ENCODE measurements at regions not wholly inside any gene's neighbourhood (a gene's known extent, or its start where the extent isn't known, plus 50 kb on each side); places are given as distances from the start of the nearest gene placed in this dataset.
"Not testable (repeated sequence)": the region's sequence is repeated elsewhere in the genome, so short reads cannot be mapped to it uniquely, and the experiment has no call there.

DNA sequence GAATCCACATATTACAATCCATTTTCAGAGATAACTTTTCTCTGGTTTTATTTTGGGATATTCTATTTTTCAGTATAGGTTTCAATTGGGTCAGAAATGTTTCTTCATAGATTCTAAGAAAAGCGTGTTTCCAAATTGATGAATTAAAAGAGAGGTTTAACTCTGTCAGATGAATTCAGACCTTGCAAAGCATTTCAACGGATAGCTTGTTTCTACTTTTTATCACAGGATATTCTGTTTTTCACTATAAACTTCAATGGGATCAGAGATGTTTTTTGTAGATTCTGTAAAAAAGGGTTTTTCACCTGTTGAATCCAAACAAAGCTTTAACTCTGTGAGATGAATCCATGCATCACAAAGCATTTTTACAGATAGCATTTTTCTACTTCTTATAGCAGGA is 1498.1 kb downstream of the UQCRFS1 start:
- Histone ChIP-seq H3K4me1 (no peaks in the 10 kb centered on the region), H3K27ac (no peak overlapping the region), H3K27me3 (no peaks in the 10 kb centered on the region), H3K4me3 (no peak overlapping the region), H3K36me3 (no peaks in the 10 kb centered on the region), H3K9me3 (peaks cover 0 to 19% (median 2%) of the 10 kb centered on the region in 4 donors)
- TF ChIP-seq, protein P1, sequence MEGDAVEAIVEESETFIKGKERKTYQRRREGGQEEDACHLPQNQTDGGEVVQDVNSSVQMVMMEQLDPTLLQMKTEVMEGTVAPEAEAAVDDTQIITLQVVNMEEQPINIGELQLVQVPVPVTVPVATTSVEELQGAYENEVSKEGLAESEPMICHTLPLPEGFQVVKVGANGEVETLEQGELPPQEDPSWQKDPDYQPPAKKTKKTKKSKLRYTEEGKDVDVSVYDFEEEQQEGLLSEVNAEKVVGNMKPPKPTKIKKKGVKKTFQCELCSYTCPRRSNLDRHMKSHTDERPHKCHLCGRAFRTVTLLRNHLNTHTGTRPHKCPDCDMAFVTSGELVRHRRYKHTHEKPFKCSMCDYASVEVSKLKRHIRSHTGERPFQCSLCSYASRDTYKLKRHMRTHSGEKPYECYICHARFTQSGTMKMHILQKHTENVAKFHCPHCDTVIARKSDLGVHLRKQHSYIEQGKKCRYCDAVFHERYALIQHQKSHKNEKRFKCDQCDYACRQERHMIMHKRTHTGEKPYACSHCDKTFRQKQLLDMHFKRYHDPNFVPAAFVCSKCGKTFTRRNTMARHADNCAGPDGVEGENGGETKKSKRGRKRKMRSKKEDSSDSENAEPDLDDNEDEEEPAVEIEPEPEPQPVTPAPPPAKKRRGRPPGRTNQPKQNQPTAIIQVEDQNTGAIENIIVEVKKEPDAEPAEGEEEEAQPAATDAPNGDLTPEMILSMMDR (IDR thresholded peaks at IDR 0.05): no peak
- TF ChIP-seq POLR2AphosphoS5 (IDR thresholded peaks at IDR 0.05): no peak
- no peak for TF ChIP-seq EP300 (IDR thresholded peaks at IDR 0.05)
- no peak for TF ChIP-seq POLR2A (IDR thresholded peaks at IDR 0.05)
- intact Hi-C loops (cut with DNase I): no loop called here
- 71 to 74% methylated on average over 2 of the region's 2 CpGs for WGBS, 2 donors
- no peak for DNase-seq

DNA sequence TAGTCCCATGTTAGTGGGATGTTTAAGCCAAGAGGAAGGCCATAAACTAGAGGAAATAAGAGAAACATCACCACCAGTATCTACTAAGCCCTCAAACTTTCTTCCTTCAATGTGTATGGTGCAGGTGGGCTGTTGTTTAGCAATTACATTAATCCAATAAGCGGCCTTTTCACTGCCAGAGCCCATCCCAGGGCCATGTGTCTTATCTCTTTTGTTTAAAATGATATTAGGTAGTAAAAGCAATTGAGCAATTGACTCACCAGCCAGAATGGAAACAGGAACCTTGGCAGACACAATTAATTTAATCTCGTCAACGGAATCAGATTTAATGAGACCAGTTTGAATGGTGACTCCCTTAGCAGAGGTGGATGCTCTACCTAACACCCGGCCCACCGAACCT is 1503.5 kb downstream of the UQCRFS1 start:
- WGBS, 2 donors: 78 to 80% methylated on average over 5 of the region's 5 CpGs
- no peak overlapping the region for H3K4me3 ChIP-seq
- H3K4me1 ChIP-seq: no peaks in the 10 kb centered on the region
- no peaks in the 10 kb centered on the region for H3K36me3 ChIP-seq
- TF ChIP-seq EP300 (IDR thresholded peaks at IDR 0.05): no peak
- TF ChIP-seq POLR2AphosphoS5 (IDR thresholded peaks at IDR 0.05): no peak
- TF ChIP-seq POLR2A (IDR thresholded peaks at IDR 0.05): no peak
- TF ChIP-seq, protein P1 (IDR thresholded peaks at IDR 0.05): no peak
- H3K27me3 ChIP-seq: no peaks in the 10 kb centered on the region
- H3K9me3 ChIP-seq: no peaks in the 10 kb centered on the region
- DNase-seq: no peak
- intact Hi-C loops (cut with DNase I): no loop called here
- no peak overlapping the region for H3K27ac ChIP-seq

DNA sequence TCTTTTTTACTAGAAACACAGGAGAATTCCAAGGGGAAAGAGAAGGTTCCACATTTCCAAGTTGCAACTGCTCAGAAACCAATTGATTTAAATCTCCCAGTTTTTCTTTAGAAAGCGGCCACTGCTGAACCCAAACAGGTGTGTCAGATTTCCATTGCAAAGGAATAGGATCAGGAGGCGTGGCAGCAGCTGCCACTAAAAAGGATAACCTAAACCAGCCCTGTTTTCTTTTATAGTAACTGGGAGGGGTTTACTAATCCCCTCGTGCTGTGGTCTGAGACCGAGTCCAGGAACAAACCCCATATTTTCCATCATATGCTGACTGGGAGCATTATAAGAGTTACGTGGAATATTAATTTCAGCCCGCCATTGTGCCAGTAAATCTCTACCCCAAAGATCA is 1504.0 kb downstream of the UQCRFS1 start:
- H3K4me1 ChIP-seq; H3K27ac ChIP-seq; H3K4me3 ChIP-seq; H3K27me3 ChIP-seq; intact Hi-C loops (cut with DNase I); DNase-seq; H3K36me3 ChIP-seq; H3K9me3 ChIP-seq: not testable (repeated sequence)
- 81 to 83% methylated on average over 6 of the region's 6 CpGs for WGBS, 2 donors

DNA sequence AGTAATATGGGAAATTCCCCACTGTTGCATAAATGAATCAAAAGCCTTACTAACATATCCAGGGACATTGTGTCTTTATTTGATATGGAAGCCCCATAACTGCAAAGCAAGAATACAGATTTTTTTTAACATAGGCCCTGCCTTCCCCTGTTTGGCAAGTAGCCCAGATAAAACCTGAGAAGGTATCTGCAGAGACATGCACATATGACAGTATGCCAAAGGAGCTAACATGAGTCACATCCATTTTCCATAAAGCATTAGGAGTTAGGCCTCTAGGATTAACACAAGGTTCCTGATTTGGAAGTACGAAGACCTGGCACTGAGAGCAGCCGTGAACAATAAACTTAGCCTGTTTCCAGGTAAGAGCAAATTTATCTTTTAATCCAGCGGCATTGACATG is 1505.9 kb downstream of the UQCRFS1 start:
- H3K36me3 ChIP-seq; H3K27ac ChIP-seq; H3K27me3 ChIP-seq; H3K4me1 ChIP-seq; intact Hi-C loops (cut with DNase I); H3K9me3 ChIP-seq; DNase-seq; H3K4me3 ChIP-seq: not testable (repeated sequence)
- WGBS, 2 donors: 89 to 90% methylated on average over 3 of the region's 3 CpGs

DNA sequence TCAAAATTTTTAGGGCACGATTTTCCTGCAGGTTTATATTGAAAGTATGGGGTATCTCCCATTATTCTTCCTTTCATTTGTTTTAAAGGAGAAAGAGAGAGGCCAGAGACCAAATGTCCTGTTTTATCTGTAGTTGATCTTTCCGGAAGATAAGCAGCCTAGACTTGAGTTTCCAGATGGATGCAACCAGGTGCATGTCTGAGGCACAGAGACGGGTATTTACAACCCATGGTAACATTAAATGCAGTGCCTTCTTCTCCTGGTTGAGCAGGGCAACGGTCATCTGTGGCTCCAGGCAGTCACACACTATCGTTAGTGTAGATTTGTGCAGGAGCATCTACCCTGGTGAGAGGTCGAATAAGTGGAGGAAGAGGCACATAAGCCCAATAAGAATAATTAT is 1507.1 kb downstream of the UQCRFS1 start:
- no peak for DNase-seq
- Histone ChIP-seq H3K27ac (no peak overlapping the region), H3K27me3 (no peaks in the 10 kb centered on the region), H3K4me3 (no peak overlapping the region), H3K4me1 (no peaks in the 10 kb centered on the region), H3K9me3 (peaks cover 0 to 6% (median 2%) of the 10 kb centered on the region in 4 donors), H3K36me3 (no peaks in the 10 kb centered on the region)
- TF ChIP-seq, protein P1 (IDR thresholded peaks at IDR 0.05): no peak
- no peak for TF ChIP-seq POLR2A (IDR thresholded peaks at IDR 0.05)
- no peak for TF ChIP-seq EP300 (IDR thresholded peaks at IDR 0.05)
- no peak for TF ChIP-seq POLR2AphosphoS5 (IDR thresholded peaks at IDR 0.05)
- 65 to 66% methylated on average over 6 of the region's 6 CpGs for WGBS, 2 donors
- intact Hi-C loops (cut with DNase I): no loop called here

DNA sequence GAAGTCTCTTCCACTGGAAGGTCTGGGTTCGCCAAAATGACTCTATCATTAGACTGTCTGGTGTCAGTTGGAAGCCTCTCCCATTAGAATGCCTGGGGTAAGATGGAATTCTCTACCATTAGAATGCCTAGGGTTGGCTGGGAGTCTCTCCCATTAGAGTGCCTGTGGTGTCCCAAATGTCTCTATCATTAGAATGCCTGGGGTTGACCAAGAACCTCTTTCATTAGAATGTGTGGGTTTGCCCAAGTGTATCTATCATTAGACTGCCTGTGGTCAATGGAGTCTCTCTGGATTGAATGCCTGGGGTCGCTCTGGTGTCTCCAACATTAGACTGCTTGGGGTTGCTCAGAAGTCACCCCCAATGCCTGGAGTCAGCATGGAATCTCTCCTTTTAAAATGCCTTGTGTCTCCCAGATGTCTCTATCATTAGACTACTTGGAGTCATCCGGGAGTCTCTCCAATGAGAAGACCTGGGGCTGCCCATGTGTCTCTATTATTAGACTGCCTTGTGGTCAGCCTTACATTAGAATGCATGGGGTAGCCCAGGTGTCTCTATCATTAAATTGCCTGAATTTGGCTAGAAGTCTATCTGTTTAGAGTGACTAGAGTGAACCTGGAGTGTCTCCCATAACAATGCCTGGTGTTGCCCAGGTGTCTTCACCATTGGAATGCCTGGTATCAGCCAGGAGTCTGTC is 1518.4 kb downstream of the UQCRFS1 start:
- intact Hi-C loops (cut with DNase I): no loop called here
- Histone ChIP-seq H3K36me3 (no peaks in the 10 kb centered on the region), H3K9me3 (peaks cover 0 to 15% (median 2%) of the 10 kb centered on the region in 4 donors), H3K27me3 (no peaks in the 10 kb centered on the region), H3K4me3 (no peak overlapping the region), H3K27ac (no peak overlapping the region), H3K4me1 (no peaks in the 10 kb centered on the region)
- DNase-seq: no peak
- 69 to 74% methylated on average over 3 of the region's 3 CpGs for WGBS, 2 donors
- no peak for TF ChIP-seq EP300 (IDR thresholded peaks at IDR 0.05)
- no peak for TF ChIP-seq POLR2AphosphoS5 (IDR thresholded peaks at IDR 0.05)
- TF ChIP-seq, protein P1 (IDR thresholded peaks at IDR 0.05): no peak
- TF ChIP-seq POLR2A (IDR thresholded peaks at IDR 0.05): no peak

All from sigmoid colon (tissue), 6 donors.